HG03159 (cell line): ENCODE measurements at regions not wholly inside any gene's neighbourhood (a gene's known extent, or its start where the extent isn't known, plus 50 kb on each side); places are given as distances from the start of the nearest gene placed in this dataset.
A peak's percentile ranks its signal among the peaks of the same experiment; 100 is the strongest.

Experiments
- ATAC-seq: cut with Tn5 transposase; IDR thresholded peaks from one replicate; pipeline ENCODE4 v1.9.1; 2021; ENCODE audit warnings: mild to moderate bottlenecking, moderate library complexity; ENCODE audit not compliant: unreplicated experiment

GRCh38 chr13:53143757-53144339, 115.2 kb downstream of the OLFM4 start:
- no peak for ATAC-seq

DNA sequence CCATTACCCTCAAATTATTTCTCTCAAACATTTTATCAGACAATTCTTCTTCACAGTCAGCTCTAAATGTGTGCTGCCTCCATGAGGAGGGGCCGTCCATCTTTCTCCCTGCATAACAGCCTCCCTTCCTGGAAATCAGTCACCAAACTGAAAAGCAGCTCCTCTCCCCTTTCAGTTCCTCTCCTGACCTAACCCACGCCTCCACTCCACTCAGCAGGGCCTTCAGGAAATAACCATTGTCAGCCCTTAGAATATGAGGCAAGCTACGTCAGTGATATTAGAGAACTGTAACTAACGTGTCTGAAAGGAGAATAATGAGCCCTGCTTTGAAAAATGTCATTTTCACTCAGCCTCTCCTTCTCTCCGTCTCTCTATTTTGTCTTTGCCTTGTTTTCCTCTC, 116.2 kb downstream of the OLFM4 start:
- no peak for ATAC-seq

GRCh38 chr13:53150568-53150967, 122.0 kb downstream of the OLFM4 start:
- no peak for ATAC-seq

DNA sequence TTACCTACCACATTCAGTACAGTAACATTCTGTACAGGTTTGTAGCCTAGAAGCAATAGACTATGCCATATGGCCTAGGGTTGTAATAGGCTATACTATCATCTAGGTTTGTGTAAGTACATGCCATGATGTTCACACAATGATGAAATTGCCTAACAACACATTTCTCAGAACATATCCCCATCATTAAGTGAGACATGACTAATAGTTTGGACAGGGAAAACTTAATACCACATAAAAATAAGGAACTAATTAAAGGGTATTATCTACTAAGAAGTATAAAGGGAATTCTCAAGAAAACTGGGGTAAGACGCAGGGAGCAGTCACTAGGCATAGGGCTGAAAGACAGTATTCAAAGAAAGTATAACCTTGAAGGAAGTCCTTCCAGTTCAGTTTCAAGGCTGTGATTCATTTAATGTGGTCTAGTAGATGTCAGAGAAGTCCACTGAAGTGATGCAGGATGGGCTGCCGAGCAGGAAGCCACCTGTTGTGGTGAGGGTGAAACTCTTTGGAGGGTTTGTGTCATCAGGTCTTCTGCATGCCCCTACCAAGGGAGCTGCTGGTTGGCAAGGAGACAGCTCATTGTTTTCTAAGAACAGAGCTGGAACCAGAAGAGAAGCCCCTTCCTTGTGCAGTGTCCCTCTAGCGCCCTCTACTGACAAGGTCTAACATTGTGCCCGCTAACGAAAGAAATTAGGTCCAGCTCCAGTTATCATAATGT, 122.9 kb downstream of the OLFM4 start:
- ATAC-seq = peak; percentile 95

- no peak for ATAC-seq
Observed at GRCh38 chr13:53152057-53152421, 123.4 kb downstream of the OLFM4 start.

DNA sequence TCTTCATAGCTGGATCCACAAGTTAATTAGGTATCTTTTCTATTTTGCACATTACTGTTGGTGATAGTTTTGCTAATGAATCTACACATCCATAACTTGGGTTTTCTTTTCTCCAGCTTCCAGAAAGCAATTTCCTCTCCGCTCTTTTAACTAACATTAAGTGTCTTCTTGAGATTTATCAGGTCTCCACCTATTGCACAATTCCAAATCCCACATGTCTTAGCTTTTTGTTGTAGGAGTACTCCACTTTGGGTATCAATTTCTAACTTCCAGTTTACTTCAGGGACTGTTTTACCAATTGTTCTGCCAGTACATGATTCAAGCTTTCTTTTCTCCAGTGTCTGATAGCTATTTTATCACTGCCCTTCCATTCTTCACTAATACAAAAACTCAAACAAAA, 129.6 kb downstream of the OLFM4 start:
- ATAC-seq = no peak

GRCh38 chr13:53159431-53159830, 130.8 kb downstream of the OLFM4 start:
- no peak for ATAC-seq

DNA sequence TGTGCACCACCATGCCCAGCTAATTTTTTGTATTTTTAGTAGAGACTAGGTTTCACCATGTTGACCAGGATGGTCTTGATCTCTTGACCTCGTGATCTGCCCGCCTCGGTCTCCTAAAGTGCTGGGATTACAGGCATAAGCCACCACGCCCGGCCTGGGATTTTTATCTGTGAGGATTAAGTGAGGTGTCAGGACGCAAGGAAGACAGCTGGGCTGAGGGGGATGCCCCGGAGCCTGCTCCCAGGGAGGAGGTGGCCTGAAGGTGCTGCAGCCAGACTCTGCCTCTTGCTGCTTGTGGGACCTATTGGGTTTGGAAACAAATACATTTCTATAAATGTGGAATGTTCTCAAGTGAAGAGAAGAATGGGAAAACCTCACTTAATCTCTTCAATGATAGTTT, 131.6 kb downstream of the OLFM4 start:
- ATAC-seq = no peak

GRCh38 chr13:53161251-53161650, 132.6 kb downstream of the OLFM4 start:
- ATAC-seq = no peak

DNA sequence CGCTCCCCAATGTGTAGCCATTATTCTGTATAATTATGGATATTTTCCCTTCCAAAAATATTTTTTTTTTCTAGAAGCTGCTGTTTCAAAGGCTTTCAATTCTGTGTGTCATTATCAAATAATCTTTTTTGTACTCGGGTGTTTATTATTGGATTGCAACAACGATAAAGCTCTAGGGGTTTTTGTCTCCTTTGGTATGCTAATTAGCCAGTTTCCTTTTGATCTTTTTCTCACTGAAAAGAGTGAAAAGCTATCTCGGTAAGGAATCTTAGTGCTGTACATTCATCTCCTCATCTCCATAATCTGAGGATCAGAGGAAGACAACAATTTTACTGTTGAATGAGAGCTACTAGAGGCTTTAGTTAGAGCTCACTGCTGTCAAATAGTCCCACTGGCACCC, 136.6 kb downstream of the OLFM4 start:
- ATAC-seq = no peak

- no peak for ATAC-seq
Observed at GRCh38 chr13:53167561-53167960, 138.9 kb downstream of the OLFM4 start.

DNA sequence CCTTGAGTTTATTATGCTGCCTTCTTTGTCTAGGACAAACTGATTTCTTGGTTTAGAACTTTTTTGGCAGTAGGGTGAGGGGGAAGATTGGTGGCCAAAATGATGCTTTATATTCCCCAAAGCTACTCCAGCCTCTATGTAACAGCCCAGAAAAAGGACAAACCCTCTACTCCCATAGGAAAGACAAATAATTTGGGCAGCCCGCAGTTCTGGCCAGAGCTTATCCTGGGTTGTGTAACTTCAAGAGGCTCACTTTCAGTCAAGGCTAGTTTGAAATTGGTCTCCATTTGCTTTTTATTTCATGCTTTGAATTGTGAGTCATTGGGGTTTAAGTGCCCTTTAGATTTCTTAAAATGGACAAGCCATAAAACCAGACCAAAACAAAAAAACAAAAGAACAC, 142.3 kb downstream of the OLFM4 start:
- no peak for ATAC-seq

- ATAC-seq = no peak
Observed at GRCh38 chr13:53174545-53174944, 145.9 kb downstream of the OLFM4 start.

DNA sequence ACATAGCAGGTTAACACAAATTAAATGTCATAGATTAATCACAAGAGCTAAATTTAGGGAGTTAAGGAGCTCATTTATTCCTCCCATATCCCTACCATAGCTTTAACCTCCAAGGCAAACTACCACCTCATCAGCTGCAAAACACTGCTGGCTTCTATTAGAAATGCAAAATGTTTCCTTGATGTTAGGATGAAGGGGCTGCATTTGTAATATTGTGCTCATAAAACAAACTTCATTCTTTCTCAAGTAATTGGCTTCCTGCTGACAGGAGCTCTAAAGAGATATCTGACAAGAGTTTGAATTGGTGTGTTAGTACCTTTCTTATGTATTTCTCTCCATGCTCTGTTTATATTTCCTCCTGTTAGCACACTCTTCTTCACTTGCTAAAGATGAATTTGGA, 152.1 kb downstream of the OLFM4 start:
- ATAC-seq = no peak

- ATAC-seq = no peak
Observed at GRCh38 chr13:53182724-53183123, 154.1 kb downstream of the OLFM4 start.

DNA sequence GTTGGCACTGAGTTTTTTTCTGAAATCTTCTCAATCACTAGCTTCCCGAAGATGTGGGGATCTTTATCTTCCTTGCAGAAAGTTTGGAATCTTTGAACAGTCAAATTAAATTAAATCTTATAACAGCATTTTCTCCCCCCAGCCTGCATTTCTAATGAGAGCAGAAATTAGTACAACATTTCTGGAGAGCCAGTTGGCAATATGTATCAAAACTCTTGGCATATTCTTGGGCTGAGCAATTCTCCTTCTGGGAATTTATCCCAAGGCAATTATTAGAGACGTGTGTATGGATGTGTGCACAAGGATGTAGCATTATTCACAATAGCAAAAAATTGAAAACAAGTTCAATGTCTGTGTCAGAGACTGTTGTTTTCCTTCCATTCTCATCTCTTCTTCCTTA, 159.5 kb downstream of the OLFM4 start:
- ATAC-seq = no peak

DNA sequence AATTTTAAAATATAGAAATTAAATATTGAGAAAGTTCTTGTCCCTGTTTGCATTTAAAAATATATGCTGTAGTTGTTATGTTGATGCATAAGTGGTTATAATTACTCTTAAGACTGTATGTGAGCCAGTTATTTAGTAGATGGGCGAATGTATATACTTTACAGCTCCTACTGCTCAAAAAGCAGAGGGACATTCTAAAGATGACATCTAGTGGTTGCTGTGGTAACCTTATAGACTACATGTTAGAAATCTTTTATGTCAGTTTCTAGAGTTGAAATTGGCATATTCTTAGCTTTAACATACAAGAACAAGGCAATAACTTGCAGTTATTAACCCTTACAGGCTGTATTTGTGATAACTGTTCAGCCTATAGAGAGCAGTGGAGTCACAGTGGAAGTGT, 160.5 kb downstream of the OLFM4 start:
- ATAC-seq = no peak

DNA sequence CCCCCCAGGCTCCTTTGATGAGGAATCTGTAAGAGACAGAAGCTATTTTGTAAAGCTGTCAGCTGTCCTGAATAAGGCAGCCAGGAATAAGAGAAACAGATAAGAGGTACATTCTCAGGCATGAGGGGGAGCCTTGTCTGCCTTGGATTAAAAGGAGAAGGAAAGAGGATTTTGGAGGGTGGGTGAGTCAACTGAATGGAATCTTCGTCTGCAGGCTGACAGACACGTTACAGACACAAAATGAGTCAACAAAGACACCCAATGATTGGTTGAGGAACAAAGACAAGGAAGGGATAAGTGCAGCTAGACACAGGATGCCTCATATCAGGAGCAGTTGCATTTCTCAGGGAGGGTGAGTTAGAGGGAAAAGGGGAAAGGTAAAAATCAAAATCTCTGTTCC, 162.5 kb downstream of the OLFM4 start:
- no peak for ATAC-seq

DNA sequence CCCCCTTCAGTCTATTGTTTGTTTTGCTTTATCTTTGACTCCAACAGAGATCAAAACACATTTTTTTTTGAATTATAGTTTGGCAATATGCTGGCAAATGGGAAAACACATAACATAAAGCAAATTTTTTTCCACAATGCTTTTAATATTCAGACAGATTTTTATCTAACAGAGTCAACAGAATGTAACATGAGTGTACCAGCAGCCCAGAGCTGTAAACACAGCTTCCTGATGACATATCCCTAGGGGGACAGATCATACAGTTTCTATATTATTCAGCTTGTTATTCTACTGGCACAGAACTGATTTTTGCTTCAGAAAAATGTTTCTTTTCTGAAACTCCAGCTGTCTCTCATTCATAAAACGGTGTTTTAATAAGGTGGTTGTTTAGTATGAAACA, 168.8 kb downstream of the OLFM4 start:
- ATAC-seq = no peak

DNA sequence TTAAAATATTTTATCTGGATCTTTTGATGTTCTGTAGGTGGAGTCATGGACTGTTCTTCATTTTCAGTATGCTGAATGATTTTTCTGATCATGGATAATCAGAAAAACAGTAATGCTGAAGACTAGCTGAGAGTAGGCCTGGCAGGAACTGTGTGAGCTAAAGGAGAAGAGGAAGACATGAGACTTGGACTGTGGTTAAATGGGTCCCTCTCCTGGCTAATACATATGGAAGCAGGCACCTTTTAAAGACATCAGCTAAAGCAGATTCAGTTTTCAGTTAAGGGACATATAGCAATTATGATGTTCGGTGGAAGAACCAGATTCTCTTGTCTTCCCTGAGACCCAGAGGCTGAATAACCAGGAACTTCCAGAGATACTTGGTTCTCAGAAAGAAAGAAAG, 169.4 kb downstream of the OLFM4 start:
- ATAC-seq = no peak

GRCh38 chr13:53198736-53199135, 170.1 kb downstream of the OLFM4 start:
- ATAC-seq = no peak

DNA sequence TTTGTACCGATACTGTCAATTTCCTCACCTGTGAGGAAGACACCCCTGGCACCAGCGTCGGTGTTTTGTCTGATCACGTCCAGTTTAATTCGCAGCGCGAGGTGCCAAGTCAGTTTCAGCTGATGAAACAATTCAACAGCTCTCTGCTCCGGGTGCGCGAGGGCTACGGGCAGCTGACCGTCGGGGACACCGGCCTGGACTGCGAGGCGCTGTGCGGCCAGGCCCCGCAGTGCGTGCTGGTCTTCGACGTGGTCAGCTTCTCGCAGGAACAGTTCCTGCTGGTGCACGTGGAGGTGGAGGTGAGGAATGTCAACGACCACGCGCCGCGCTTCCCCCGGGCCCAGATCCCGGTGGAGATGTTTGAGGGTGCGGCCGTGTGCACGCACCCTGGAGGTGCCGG, 171.5 kb downstream of the OLFM4 start:
- ATAC-seq = no peak
